ENCODE measurements at regions not wholly inside any gene's neighbourhood (a gene's known extent, or its start where the extent isn't known, plus 50 kb on each side); places are given as distances from the start of the nearest gene placed in this dataset.

DNA sequence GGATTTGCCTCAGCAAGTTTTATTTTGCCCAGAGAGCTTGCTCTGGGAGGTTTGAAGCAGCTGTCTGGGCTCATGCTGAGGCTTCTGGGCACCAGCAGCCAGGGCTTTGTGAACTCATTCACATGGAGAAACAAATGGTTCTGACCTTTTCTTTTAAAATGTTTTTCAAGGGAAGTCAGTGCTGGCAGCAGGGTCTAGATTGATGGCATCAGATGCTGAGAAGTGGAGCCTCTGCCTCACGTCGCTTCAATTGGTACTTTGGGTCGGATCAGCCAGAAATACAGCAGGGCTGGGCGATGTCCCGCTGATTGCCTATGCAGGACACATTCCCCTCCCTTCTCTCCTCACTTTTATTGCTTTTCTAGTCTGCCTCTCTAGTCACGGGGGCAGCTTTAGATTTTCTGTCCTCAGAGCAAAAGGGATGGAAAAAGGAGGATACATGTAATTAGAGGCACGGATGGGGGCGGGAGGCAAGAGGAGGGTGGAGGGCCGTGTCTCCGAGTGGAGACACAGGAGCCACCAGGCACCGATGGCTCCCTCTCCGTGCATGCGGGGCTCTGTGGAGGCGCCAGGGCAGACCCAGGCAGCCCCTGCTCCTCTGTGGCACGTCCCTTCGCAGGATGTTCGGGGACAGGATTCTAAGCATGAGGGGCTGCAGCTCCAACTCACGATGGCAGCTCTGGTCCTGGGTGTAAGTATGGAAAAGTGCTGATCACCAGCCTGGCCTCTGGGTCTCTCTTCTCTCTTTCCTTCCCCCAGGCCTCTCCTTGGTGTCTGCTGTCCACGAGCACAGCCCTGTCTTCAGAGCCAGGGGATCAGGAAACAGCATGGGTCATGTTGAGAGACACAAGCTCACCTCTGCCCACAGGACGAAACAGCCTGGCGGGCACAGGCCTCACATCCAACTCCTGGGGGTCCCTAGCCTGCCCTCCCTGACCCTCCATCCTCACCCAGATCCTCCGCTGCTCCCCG lies 116.1 kb downstream of the FAM43A start:
- CTCF ChIA-PET, result no interaction called here

DNA sequence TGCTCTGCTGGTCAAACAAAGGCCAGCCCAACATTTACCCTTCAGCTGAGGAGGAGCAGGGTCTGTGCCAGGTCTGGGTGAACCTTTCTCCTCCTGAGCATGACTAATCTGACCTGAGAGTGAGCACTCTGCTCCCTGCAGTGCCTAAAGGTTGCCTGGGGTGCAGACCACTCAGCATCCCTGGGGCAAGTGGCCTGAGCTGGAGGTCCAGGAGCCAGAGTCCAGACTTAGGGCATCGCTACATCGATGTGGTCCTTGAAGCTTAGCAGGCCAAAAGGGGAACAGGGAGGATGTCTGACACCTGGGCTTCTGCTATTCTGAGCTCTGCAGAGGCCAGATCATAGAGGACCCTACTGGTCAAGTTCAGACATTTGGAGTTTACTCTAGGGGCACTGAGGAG lies 119.1 kb downstream of the FAM43A start:
- no peak overlapping the region for H3K4me2 ChIP-seq
- no peaks in the 10 kb centered on the region for H3K9me3 ChIP-seq
- no peak for FAIRE-seq
- CTCF ChIA-PET, result interaction anchor here (3.2 kb wide), 1 partner anchor 122 kb away, joined by 9 read pairs; no protein-coding TSS in a partner anchor
- WGBS (ENCODE audit: missing lambda C conversion rate), result 100% methylated on average over 1 of the region's 2 CpGs
- H3K4me1 ChIP-seq, result peaks cover 14% of the 10 kb centered on the region; the same call in 2 of the 3 replicates
- H3K27ac ChIP-seq, result no peak overlapping the region
- no peak for DNase-seq (ENCODE audit: low read depth in 1 of 2, low spot score in 1 of 2)
- H3K4me3 ChIP-seq, result no peak overlapping the region
- TF ChIP-seq EP300 (IDR thresholded peaks at IDR 0.05), result no peak
- no peak for TF ChIP-seq CBX8 (IDR thresholded peaks at IDR 0.05)
- TF ChIP-seq POLR2AphosphoS2 (conservative IDR thresholded peaks at IDR 0.05; ENCODE audit: low read length), result no peak
- no peak for TF ChIP-seq RNF2 (IDR thresholded peaks at IDR 0.05; ENCODE audit: borderline replicate concordance, low read depth)
- no peak for TF ChIP-seq MAFK (IDR thresholded peaks at IDR 0.05; ENCODE audit: partially characterized antibody)
- TF ChIP-seq RAD21 (conservative IDR thresholded peaks at IDR 0.05 in 1 of 2, IDR thresholded peaks at IDR 0.05 in 1 of 2), result no peak
- no peak for ATAC-seq
- POLR2A ChIA-PET, result no interaction called here

More for the DNA sequence above, 116.1 kb downstream of the FAM43A start:
- Histone ChIP-seq H3K4me1 (peaks cover 2% of the 10 kb centered on the region; the same call in 1 of the 3 replicates), H3K4me2 (no peak overlapping the region), H3K9me3 (no peaks in the 10 kb centered on the region), H3K4me3 (no peak overlapping the region), H3K27ac (no peak overlapping the region)
- no peak for FAIRE-seq
- no peak for ATAC-seq
- TF ChIP-seq EHF (CRISPR knock-in tag; IDR thresholded peaks at IDR 0.05) (no peak), NFE2L2 (conservative IDR thresholded peaks at IDR 0.05; ENCODE audit: low read length) (no peak), TFCP2L1 (CRISPR knock-in tag; IDR thresholded peaks at IDR 0.05) (no peak), KDM1A (IDR thresholded peaks at IDR 0.05; ENCODE audit: low read depth) (no peak), ZC3H11A (IDR thresholded peaks at IDR 0.05) (no peak), JUN (IDR thresholded peaks at IDR 0.05) (no peak), ZNF302 (CRISPR knock-in tag; IDR thresholded peaks at IDR 0.05) (no peak), FOSB (CRISPR knock-in tag; IDR thresholded peaks at IDR 0.05) (no peak), POLR2A (IDR thresholded peaks at IDR 0.05; ENCODE audit: low read length) (no peak), NPAS2 (CRISPR knock-in tag; IDR thresholded peaks at IDR 0.05; ENCODE audit: borderline replicate concordance) (no peak), RCOR1 (IDR thresholded peaks at IDR 0.05; ENCODE audit: low read depth, low read length) (no peak), JUNB (IDR thresholded peaks at IDR 0.05) (no peak), USF2 (IDR thresholded peaks at IDR 0.05) (no peak), FOSL2 (IDR thresholded peaks at IDR 0.05) (no peak), FOSL2 (CRISPR knock-in tag; IDR thresholded peaks at IDR 0.05) (no peak), RFX5 (IDR thresholded peaks at IDR 0.05) (no peak), RNF2 (IDR thresholded peaks at IDR 0.05; ENCODE audit: borderline replicate concordance, low read depth) (no peak), ZSCAN20 (CRISPR knock-in tag; IDR thresholded peaks at IDR 0.05) (no peak), MAX (IDR thresholded peaks at IDR 0.05) (no peak), CBX2 (IDR thresholded peaks at IDR 0.05; ENCODE audit: borderline replicate concordance, low read depth) (no peak)
- TF ChIP-seq, protein P1, sequence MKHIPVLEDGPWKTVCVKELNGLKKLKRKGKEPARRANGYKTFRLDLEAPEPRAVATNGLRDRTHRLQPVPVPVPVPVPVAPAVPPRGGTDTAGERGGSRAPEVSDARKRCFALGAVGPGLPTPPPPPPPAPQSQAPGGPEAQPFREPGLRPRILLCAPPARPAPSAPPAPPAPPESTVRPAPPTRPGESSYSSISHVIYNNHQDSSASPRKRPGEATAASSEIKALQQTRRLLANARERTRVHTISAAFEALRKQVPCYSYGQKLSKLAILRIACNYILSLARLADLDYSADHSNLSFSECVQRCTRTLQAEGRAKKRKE (CRISPR knock-in tag; IDR thresholded peaks at IDR 0.05; ENCODE audit: low read depth), result no peak
- WGBS (ENCODE audit: missing lambda C conversion rate), result 57% methylated on average over 22 of the region's 23 CpGs
- POLR2A ChIA-PET, result no interaction called here
- no peak for DNase-seq (ENCODE audit: low read depth in 1 of 2, low spot score in 1 of 2)

Data from A549 (cell line).